ENCODE measurements at regions not wholly inside any gene's neighbourhood (a gene's known extent, or its start where the extent isn't known, plus 50 kb on each side); places are given as distances from the start of the nearest gene placed in this dataset.
"Not testable (repeated sequence)": the region's sequence is repeated elsewhere in the genome, so short reads cannot be mapped to it uniquely, and the experiment has no call there.

GRCh38 chr6:126988125-126988524 is 130.3 kb upstream of the RSPO3 start:
- TF ChIP-seq POLR2A, POLR2AphosphoS5 (IDR thresholded peaks at IDR 0.05; ENCODE audit: low read depth, low read length): not testable (repeated sequence)
